Stimulated activated CD4-positive, alpha-beta T cell treated with anti-CD3 and anti-CD28 coated beads, Interleukin-1b, Interleukin-23, amount 100 ng/mL, for 4 hours (primary cell): ENCODE measurements at regions not wholly inside any gene's neighbourhood (a gene's known extent, or its start where the extent isn't known, plus 50 kb on each side); places are given as distances from the start of the nearest gene placed in this dataset.
"Not testable (repeated sequence)": the region's sequence is repeated elsewhere in the genome, so short reads cannot be mapped to it uniquely, and the experiment has no call there.

Experiments
- DNase-seq, 2 donors: peaks; one replicate each; pipeline ENCODE4 v3.0.0-alpha.2; 2020; ENCODE audit warnings: low read depth in 2 of 2

- no peak for DNase-seq
Measured at GRCh38 chr2:234161932-234162331, 111.4 kb downstream of the SPP2 start.

- no peak for DNase-seq
Measured at GRCh38 chr2:234158812-234159211, 108.3 kb downstream of the SPP2 start.

GRCh38 chr2:234157817-234158588, 107.5 kb downstream of the SPP2 start:
- no peak for DNase-seq

- DNase-seq: no peak
Measured at GRCh38 chr2:234156326-234156725, 105.8 kb downstream of the SPP2 start.

GRCh38 chr2:234152835-234153234, 102.3 kb downstream of the SPP2 start:
- not testable (repeated sequence) for DNase-seq

GRCh38 chr2:234147335-234147861, 96.9 kb downstream of the SPP2 start:
- no peak for DNase-seq

- DNase-seq: no peak
Measured at GRCh38 chr2:234146087-234146826, 95.8 kb downstream of the SPP2 start.

- no peak for DNase-seq
Measured at GRCh38 chr2:234145511-234145910, 95.0 kb downstream of the SPP2 start.

- no peak for DNase-seq
Measured at GRCh38 chr2:234145057-234145456, 94.6 kb downstream of the SPP2 start.

- DNase-seq: no peak
Measured at GRCh38 chr2:234143896-234144295, 93.4 kb downstream of the SPP2 start.

GRCh38 chr2:234142530-234142929, 92.0 kb downstream of the SPP2 start:
- DNase-seq: no peak

- DNase-seq: no peak
Measured at GRCh38 chr2:234139755-234140154, 89.3 kb downstream of the SPP2 start.

GRCh38 chr2:234138836-234139235, 88.3 kb downstream of the SPP2 start:
- no peak for DNase-seq

GRCh38 chr2:234137400-234138014, 87.0 kb downstream of the SPP2 start:
- DNase-seq: no peak

GRCh38 chr2:234136461-234136860, 86.0 kb downstream of the SPP2 start:
- no peak for DNase-seq

- DNase-seq: peak; percentile 15 to 27
Measured at GRCh38 chr2:234135750-234136221, 85.3 kb downstream of the SPP2 start.

GRCh38 chr2:234134496-234134895, 84.0 kb downstream of the SPP2 start:
- no peak for DNase-seq

GRCh38 chr2:234133004-234133403, 82.5 kb downstream of the SPP2 start:
- DNase-seq: no peak

- DNase-seq: no peak
Measured at GRCh38 chr2:234130777-234131181, 80.3 kb downstream of the SPP2 start.

- no peak for DNase-seq
Measured at GRCh38 chr2:234128606-234129005, 78.1 kb downstream of the SPP2 start.
